ENCODE measurements at regions not wholly inside any gene's neighbourhood (a gene's known extent, or its start where the extent isn't known, plus 50 kb on each side); places are given as distances from the start of the nearest gene placed in this dataset.
"Not testable (repeated sequence)": the region's sequence is repeated elsewhere in the genome, so short reads cannot be mapped to it uniquely, and the experiment has no call there.

DNA sequence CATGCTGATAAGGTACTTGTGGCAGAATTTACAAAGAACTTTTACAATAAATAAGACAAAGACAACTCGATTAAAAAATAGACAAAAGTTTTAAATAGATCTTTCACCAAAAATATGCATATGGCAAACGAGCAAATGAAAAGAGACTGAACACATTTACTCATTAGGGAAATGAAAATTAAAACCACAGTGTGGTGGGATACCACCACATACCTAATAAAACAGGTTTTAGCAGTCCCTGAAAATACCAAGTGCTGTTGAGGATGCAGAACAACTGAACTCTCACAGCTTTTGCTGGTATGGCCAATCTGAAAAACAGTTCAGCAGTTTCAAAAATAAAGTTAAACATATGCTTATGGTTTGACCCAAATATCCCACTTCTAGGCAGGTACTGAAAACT, 205.4 kb upstream of the ADO start:
- no TSS peak for BruUV-seq (replicated peaks)

DNA sequence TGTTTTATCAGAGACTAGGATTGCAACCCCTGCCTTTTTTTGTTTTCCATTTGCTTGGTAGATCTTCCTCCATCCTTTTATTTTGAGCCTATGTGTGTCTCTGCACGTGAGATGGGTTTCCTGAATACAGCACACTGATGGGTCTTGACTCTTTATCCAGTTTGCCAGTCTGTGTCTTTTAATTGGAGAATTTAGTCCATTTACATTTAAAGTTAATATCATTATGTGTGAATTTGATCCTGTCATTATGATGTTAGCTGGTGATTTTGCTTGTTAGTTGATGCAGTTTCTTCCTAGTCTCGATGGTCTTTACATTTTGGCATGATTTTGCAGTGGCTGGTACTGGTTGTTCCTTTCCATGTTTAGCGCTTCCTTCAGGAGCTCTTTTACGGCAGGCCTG, 198.0 kb upstream of the ADO start:
- H3K4me1 ChIP-seq (ENCODE audit: control insufficient read depth, extremely low read depth, insufficient read depth, low read length); H3K27me3 ChIP-seq (ENCODE audit: control insufficient read depth in 2 of 2, insufficient read depth in 2 of 2, low read length in 2 of 2); H3K4me2 ChIP-seq (ENCODE audit: insufficient read depth, low read length); FAIRE-seq; dilution Hi-C loops (cut with MboI; ENCODE audit: extremely low pct_ligation_motif_present, low sequenced_read_pairs); H3K36me3 ChIP-seq (ENCODE audit: control insufficient read depth in 2 of 2, extremely low read depth in 1 of 2, insufficient read depth in 2 of 2, low read length in 2 of 2); POLR2A ChIA-PET; H3K9ac ChIP-seq (replicated peaks; ENCODE audit: extremely low read depth, insufficient read depth, low read length); BruUV-seq (replicated peaks); H3K4me3 ChIP-seq (replicated peaks in 1 of 3; ENCODE audit: insufficient read depth in 1 of 3, low read depth in 1 of 3, low read length in 3 of 3); H3K79me2 ChIP-seq (ENCODE audit: control insufficient read depth, insufficient read depth, low read length); intact Hi-C loops (cut with micrococcal nuclease); H3K9me1 ChIP-seq (replicated peaks; ENCODE audit: control insufficient read depth, extremely low read depth, insufficient read depth, low read length); H4K20me1 ChIP-seq (replicated peaks; ENCODE audit: control insufficient read depth, extremely low read depth, insufficient read depth, low read length); H3K9me3 ChIP-seq (replicated peaks; ENCODE audit: control insufficient read depth, insufficient read depth, low read length); H2AFZ ChIP-seq (ENCODE audit: low read depth, low read length); H3K27ac ChIP-seq (ENCODE audit: insufficient read depth, low read depth, low read length); DNase-seq (ENCODE audit: low read depth, low spot score): not testable (repeated sequence)
- CTCF ChIA-PET = interaction anchor here (6.1 kb wide), 1 partner anchor 212 kb away, joined by 232 read pairs; the partner anchor contains the start of gene EGR2

More for the DNA sequence above, 205.4 kb upstream of the ADO start:
- ChIA-PET POLR2A (no interaction called here), CTCF (interaction anchor here (1.0 to 1.6 kb wide), 5 partner anchors 11 to 490 kb away, joined by 3 to 8 read pairs (median 4); no protein-coding TSS in a partner anchor)
- H3K79me2 ChIP-seq (ENCODE audit: control insufficient read depth, insufficient read depth, low read length) = no peaks in the 10 kb centered on the region
- dilution Hi-C loops (cut with MboI; ENCODE audit: extremely low pct_ligation_motif_present, low sequenced_read_pairs) = no loop called here
- intact Hi-C loops (cut with micrococcal nuclease) = no loop called here
- no peak overlapping the region for H2AFZ ChIP-seq (ENCODE audit: low read depth, low read length)
- H3K27me3 ChIP-seq (ENCODE audit: control insufficient read depth in 2 of 2, insufficient read depth in 2 of 2, low read length in 2 of 2) = peaks cover 1 to 6% of the 10 kb centered on the region in 2 experiments
- no peaks in the 10 kb centered on the region for H4K20me1 ChIP-seq (replicated peaks; ENCODE audit: control insufficient read depth, extremely low read depth, insufficient read depth, low read length)
- no peak overlapping the region for H3K27ac ChIP-seq (ENCODE audit: insufficient read depth, low read depth, low read length)
- no peak overlapping the region for H3K9ac ChIP-seq (replicated peaks; ENCODE audit: extremely low read depth, insufficient read depth, low read length)
- FAIRE-seq (no peak), DNase-seq (ENCODE audit: low read depth, low spot score) (no peak)
- no peaks in the 10 kb centered on the region for H3K9me1 ChIP-seq (replicated peaks; ENCODE audit: control insufficient read depth, extremely low read depth, insufficient read depth, low read length)
- H3K9me3 ChIP-seq (replicated peaks; ENCODE audit: control insufficient read depth, insufficient read depth, low read length) = no peaks in the 10 kb centered on the region
- H3K4me3 ChIP-seq (replicated peaks in 1 of 3; ENCODE audit: insufficient read depth in 1 of 3, low read depth in 1 of 3, low read length in 3 of 3) = no peak overlapping the region
- H3K36me3 ChIP-seq (ENCODE audit: control insufficient read depth in 2 of 2, extremely low read depth in 1 of 2, insufficient read depth in 2 of 2, low read length in 2 of 2) = no peaks in the 10 kb centered on the region
- TF ChIP-seq POLR2AphosphoS5 (IDR thresholded peaks at IDR 0.05; ENCODE audit: insufficient read depth, low read depth, low read length) (no peak), FOS (IDR thresholded peaks at IDR 0.05; ENCODE audit: borderline replicate concordance, insufficient read depth, low read length) (no peak), MYC (IDR thresholded peaks at IDR 0.05; ENCODE audit: low read depth, low read length) (no peak), POLR2A (IDR thresholded peaks at IDR 0.05; ENCODE audit: low read depth, low read length) (no peak), JUN (IDR thresholded peaks at IDR 0.05; ENCODE audit: borderline replicate concordance, insufficient read depth, insufficient read length, low read depth) (no peak), EZH2 (IDR thresholded peaks at IDR 0.05; ENCODE audit: borderline replicate concordance, low read depth, low read length, severe bottlenecking) (no peak), GATA2 (IDR thresholded peaks at IDR 0.05; ENCODE audit: insufficient read depth, insufficient read length, low read depth, low read length) (no peak)
- TF ChIP-seq, protein P1, sequence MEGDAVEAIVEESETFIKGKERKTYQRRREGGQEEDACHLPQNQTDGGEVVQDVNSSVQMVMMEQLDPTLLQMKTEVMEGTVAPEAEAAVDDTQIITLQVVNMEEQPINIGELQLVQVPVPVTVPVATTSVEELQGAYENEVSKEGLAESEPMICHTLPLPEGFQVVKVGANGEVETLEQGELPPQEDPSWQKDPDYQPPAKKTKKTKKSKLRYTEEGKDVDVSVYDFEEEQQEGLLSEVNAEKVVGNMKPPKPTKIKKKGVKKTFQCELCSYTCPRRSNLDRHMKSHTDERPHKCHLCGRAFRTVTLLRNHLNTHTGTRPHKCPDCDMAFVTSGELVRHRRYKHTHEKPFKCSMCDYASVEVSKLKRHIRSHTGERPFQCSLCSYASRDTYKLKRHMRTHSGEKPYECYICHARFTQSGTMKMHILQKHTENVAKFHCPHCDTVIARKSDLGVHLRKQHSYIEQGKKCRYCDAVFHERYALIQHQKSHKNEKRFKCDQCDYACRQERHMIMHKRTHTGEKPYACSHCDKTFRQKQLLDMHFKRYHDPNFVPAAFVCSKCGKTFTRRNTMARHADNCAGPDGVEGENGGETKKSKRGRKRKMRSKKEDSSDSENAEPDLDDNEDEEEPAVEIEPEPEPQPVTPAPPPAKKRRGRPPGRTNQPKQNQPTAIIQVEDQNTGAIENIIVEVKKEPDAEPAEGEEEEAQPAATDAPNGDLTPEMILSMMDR (IDR thresholded peaks at IDR 0.05; ENCODE audit: extremely low read depth in 1 of 2, insufficient read depth in 1 of 2, low read depth in 1 of 2, low read length in 2 of 2) = no peak
- TF ChIP-seq, protein P2, sequence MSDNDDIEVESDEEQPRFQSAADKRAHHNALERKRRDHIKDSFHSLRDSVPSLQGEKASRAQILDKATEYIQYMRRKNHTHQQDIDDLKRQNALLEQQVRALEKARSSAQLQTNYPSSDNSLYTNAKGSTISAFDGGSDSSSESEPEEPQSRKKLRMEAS (IDR thresholded peaks at IDR 0.05; ENCODE audit: insufficient read depth, insufficient read length) = no peak
- H3K4me1 ChIP-seq (ENCODE audit: control insufficient read depth, extremely low read depth, insufficient read depth, low read length) = no peaks in the 10 kb centered on the region
- no peak overlapping the region for H3K4me2 ChIP-seq (ENCODE audit: insufficient read depth, low read length)
